ENCODE measurements at regions not wholly inside any gene's neighbourhood (a gene's known extent, or its start where the extent isn't known, plus 50 kb on each side); places are given as distances from the start of the nearest gene placed in this dataset.
A peak's percentile ranks its signal among the peaks of the same experiment; 100 is the strongest.

DNA sequence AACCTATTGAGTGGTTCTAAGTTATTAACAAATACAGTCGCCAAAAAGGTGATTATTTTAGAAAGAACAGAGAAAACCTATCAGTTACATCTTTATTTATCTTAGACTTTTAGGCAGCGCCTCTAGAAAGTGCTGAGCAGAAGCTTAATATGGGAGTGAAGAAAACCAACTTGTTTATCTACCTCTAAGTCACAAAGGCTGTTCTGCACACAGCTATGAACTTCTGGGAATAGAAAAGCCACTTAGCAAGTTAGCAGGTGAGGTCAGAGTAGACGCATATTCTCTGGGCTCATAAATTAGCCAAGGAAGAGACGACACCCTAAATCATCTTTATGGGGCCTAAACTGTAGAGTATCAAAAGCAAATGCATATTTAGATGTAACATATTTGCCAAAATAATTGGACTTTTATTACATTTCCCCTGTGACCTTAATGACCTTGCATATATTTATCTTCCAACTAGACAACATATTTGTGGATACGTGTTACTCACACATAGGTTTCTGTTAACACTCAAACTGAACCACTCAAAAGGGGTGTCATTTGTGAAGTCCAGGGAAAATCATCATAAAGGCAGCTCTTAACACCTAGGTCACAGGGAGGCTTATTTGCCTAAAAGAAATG lies 267.1 kb downstream of the ADGB start:
- Histone ChIP-seq H3K27me3 (ENCODE audit: control insufficient read depth in 3 of 3, insufficient read depth in 3 of 3, low read length in 2 of 3) (no peaks in the 10 kb centered on the region), H3K4me1 (ENCODE audit: control insufficient read depth in 5 of 5, insufficient read depth in 5 of 5, low read length in 5 of 5) (no peaks in the 10 kb centered on the region), H3K4me3 (no peak overlapping the region), H3K36me3 (ENCODE audit: control insufficient read depth in 4 of 4, insufficient read depth in 4 of 4, low read length in 4 of 4) (no peaks in the 10 kb centered on the region), H3K27ac (ENCODE audit: low read depth in 1 of 2, low read length in 1 of 2) (no peak overlapping the region), H3K9me3 (ENCODE audit: control insufficient read depth in 4 of 4, insufficient read depth in 3 of 4, low read length in 3 of 4) (no peaks in the 10 kb centered on the region), H3K9ac (ENCODE audit: insufficient read depth in 1 of 2, low read length in 2 of 2) (no peak overlapping the region)
- no peak for DNase-seq
- TF ChIP-seq, protein P1, sequence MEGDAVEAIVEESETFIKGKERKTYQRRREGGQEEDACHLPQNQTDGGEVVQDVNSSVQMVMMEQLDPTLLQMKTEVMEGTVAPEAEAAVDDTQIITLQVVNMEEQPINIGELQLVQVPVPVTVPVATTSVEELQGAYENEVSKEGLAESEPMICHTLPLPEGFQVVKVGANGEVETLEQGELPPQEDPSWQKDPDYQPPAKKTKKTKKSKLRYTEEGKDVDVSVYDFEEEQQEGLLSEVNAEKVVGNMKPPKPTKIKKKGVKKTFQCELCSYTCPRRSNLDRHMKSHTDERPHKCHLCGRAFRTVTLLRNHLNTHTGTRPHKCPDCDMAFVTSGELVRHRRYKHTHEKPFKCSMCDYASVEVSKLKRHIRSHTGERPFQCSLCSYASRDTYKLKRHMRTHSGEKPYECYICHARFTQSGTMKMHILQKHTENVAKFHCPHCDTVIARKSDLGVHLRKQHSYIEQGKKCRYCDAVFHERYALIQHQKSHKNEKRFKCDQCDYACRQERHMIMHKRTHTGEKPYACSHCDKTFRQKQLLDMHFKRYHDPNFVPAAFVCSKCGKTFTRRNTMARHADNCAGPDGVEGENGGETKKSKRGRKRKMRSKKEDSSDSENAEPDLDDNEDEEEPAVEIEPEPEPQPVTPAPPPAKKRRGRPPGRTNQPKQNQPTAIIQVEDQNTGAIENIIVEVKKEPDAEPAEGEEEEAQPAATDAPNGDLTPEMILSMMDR (IDR thresholded peaks at IDR 0.05; ENCODE audit: control extremely low read depth, extremely low read depth) = no peak
- no peak for ATAC-seq (ENCODE audit: insufficient read depth, low FRiP score)
- 82 to 83% methylated on average over 5 of the region's 5 CpGs for WGBS, 2 donors

DNA sequence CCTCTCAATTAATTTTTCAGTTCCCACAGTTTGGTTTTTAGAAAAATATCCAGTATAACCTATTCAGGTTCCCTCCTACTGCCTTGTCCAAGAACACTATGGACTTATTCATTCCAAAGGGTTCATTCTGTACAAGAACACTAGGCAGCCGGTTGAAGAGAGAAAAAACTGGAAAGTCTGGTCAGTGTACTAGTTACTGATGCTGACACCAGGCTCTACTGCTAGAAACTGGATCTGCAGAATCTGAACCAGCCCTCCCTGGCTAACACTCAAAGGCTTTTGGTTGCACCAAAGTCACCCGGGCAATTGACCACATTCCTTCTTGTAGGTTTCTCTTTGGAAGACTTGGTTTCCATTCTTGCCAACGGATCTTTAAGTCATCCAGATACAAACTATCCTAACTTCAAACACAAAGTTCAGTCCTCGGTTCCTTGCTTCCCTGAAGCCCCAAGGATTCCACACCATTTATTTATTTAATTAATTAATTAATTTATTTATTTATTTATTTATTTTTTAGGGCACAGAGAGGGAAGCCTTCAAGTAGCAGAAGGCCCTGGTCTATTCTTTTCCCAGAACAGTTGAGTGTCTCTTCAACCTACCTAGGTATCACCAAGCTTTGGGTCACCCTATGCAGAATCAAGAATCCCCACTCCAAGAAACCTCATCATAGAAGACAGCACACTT lies 268.1 kb downstream of the ADGB start:
- no peaks in the 10 kb centered on the region for H3K4me1 ChIP-seq (ENCODE audit: control insufficient read depth in 5 of 5, insufficient read depth in 5 of 5, low read length in 5 of 5)
- H3K27me3 ChIP-seq (ENCODE audit: control insufficient read depth in 3 of 3, insufficient read depth in 3 of 3, low read length in 2 of 3) = no peaks in the 10 kb centered on the region
- no peak overlapping the region for H3K4me3 ChIP-seq
- peak in 1 of 3 donors; percentile 8 for DNase-seq
- WGBS, 2 donors = 90 to 98% methylated on average over 4 of the region's 4 CpGs
- no peak overlapping the region for H3K27ac ChIP-seq (ENCODE audit: low read depth in 1 of 2, low read length in 1 of 2)
- H3K9ac ChIP-seq (ENCODE audit: insufficient read depth in 1 of 2, low read length in 2 of 2) = no peak overlapping the region
- no peak for ATAC-seq (ENCODE audit: insufficient read depth, low FRiP score)
- no peaks in the 10 kb centered on the region for H3K36me3 ChIP-seq (ENCODE audit: control insufficient read depth in 4 of 4, insufficient read depth in 4 of 4, low read length in 4 of 4)
- H3K9me3 ChIP-seq (ENCODE audit: control insufficient read depth in 4 of 4, insufficient read depth in 3 of 4, low read length in 3 of 4) = no peaks in the 10 kb centered on the region
- TF ChIP-seq, protein P1 (IDR thresholded peaks at IDR 0.05; ENCODE audit: control extremely low read depth, extremely low read depth) = no peak

DNA sequence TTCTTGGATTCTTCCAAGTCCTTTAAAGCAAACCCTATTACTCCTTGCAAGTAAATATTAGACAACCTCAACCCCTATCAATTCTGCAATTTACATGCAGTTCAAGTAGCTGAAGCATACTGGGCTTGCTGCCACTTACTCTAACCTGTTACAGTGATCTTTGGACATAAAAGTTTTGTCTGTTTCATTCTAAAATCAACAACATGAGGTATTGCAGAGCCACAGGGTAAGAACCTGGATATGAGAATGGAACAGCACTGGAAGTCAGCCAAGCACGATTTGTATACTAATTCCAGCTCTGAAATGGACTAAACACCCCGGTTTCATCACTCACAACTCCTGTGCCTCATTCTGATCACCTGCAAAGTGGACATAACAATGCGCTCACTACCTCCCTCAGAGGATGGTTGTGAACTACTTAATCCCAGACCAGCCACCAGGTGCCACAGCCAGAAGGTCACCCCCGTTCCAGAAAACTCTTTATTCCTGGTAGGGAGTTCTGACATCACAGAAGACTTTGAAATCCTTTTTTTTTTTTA lies 270.0 kb downstream of the ADGB start:
- TF ChIP-seq, protein P1 (IDR thresholded peaks at IDR 0.05; ENCODE audit: control extremely low read depth, extremely low read depth) = no peak
- DNase-seq (no peak), ATAC-seq (ENCODE audit: insufficient read depth, low FRiP score) (no peak)
- Histone ChIP-seq H3K9ac (ENCODE audit: insufficient read depth in 1 of 2, low read length in 2 of 2) (no peak overlapping the region), H3K9me3 (ENCODE audit: control insufficient read depth in 4 of 4, insufficient read depth in 3 of 4, low read length in 3 of 4) (no peaks in the 10 kb centered on the region), H3K4me1 (ENCODE audit: control insufficient read depth in 5 of 5, insufficient read depth in 5 of 5, low read length in 5 of 5) (no peaks in the 10 kb centered on the region), H3K36me3 (ENCODE audit: control insufficient read depth in 4 of 4, insufficient read depth in 4 of 4, low read length in 4 of 4) (no peaks in the 10 kb centered on the region), H3K27me3 (ENCODE audit: control insufficient read depth in 3 of 3, insufficient read depth in 3 of 3, low read length in 2 of 3) (no peaks in the 10 kb centered on the region), H3K27ac (ENCODE audit: low read depth in 1 of 2, low read length in 1 of 2) (no peak overlapping the region), H3K4me3 (no peak overlapping the region)
- WGBS, 2 donors = 72 to 87% methylated on average over 4 of the region's 4 CpGs

All from lung (tissue), 11 donors.